CD4-positive, alpha-beta T cell treated with Interleukin-17A for 1 hour (primary cell): ENCODE measurements at regions not wholly inside any gene's neighbourhood (a gene's known extent, or its start where the extent isn't known, plus 50 kb on each side); places are given as distances from the start of the nearest gene placed in this dataset.

ENCODE experiments used
- DNase-seq: peaks from one replicate; pipeline ENCODE4 v3.0.0-alpha.2; 2020

GRCh38 chr18:72940509-72940908 is 72.7 kb upstream of the NETO1 start:
- DNase-seq, result no peak

DNA sequence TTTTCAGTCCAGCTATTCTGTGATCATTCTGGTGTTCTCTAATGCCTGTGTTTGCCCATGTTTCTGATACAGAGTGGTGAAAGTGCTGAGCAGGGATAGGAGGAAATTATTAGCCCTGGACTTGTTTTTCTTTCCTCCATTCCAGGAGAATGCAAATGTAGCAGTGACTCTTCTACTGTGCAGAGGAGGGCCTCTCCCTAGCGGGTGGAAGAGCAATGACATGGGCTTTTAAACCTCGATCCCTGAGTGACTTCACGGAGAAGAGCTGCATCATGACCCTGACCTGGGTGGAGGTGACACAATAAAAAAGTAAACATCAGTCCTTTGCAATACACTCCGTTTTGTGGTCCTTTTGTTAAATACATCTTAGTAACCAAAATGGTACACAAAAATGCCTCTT is 68.0 kb upstream of the NETO1 start:
- DNase-seq, result no peak

DNA sequence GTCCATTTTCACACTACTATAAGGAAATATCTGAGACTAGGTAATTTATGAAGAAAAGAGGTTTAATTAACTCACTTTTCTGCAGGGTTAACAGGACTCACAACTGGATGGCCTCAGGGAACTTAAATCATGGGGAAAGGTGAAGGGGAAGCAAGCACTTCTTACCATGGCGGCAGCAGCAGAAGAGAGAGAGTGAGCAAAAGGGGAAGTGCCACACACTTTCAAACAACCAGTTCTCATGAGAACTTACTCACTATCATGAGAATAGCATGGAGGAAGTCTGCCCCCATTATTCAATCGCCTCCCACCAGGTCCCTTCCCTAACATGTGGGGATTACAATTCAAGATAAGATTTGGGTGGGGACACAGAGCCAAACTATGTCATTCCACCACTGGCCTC is 55.1 kb upstream of the NETO1 start:
- no peak for DNase-seq
